ENCODE measurements at regions not wholly inside any gene's neighbourhood (a gene's known extent, or its start where the extent isn't known, plus 50 kb on each side); places are given as distances from the start of the nearest gene placed in this dataset.

- Mint-ChIP-seq H3K4me3 (no peak overlapping the region), H3K27ac (no peak overlapping the region), H3K36me3 (ENCODE audit: low read depth) (no peaks in the 10 kb centered on the region), H3K27me3 (ENCODE audit: low read depth) (peaks cover 3% of the 10 kb centered on the region), H3K4me1 (ENCODE audit: low read depth) (no peaks in the 10 kb centered on the region), H3K9me3 (ENCODE audit: insufficient read depth) (no peaks in the 10 kb centered on the region)
- no peak for ATAC-seq
- ChIA-PET POLR2A (no interaction called here), CTCF (no interaction called here)
- DNase-seq = no peak
Observed at GRCh38 chr10:28788762-28789161, 111.4 kb downstream of the BAMBI start.

DNA sequence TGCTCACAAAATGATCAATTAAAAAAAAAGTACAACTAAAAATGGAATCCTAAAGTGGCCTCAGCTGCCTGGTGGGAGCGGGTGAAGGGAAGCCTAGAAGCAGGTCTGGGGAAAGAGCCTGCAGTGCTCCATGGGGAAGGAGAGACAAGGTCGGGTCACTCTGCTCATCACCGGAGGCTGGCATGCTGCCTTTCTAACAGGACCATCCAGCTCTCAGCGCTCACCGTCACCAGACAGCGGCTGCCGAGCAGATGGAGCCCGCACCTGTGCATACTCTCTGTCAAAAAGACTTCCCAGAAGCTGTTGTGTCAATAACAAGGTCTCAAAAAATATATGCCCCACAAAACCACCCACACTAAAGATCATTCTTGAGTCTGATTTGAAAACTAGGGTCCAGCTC, 112.8 kb downstream of the BAMBI start:
- CTCF ChIA-PET = no interaction called here

DNA sequence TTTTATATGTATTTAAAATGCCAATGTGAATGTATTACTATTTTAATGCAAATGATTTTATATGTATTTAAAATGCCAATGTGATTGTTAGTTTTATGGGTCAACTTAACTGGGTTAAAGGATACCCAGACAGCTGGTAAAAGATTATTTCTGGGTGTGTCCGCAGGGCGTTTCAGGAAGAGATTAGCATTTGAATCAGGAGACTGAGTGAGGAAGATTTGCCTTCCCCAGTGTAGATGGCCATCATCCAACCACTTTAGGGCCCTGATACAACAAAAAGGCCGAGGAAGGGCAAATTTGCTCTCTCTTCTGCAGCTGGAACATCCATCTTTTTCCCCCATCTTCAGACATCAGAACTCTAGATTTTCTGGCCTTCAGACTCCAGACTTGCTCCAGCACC, 116.2 kb downstream of the BAMBI start:
- Mint-ChIP-seq H3K4me3 (no peak overlapping the region), H3K27me3 (ENCODE audit: low read depth) (peaks cover 6% of the 10 kb centered on the region), H3K27ac (no peak overlapping the region), H3K4me1 (ENCODE audit: low read depth) (no peaks in the 10 kb centered on the region), H3K36me3 (ENCODE audit: low read depth) (no peaks in the 10 kb centered on the region), H3K9me3 (ENCODE audit: insufficient read depth) (no peaks in the 10 kb centered on the region)
- no peak for ATAC-seq
- DNase-seq = no peak
- ChIA-PET CTCF (no interaction called here), POLR2A (no interaction called here)

More for the DNA sequence above, 112.8 kb downstream of the BAMBI start:
- Mint-ChIP-seq H3K4me1 (ENCODE audit: low read depth) (no peaks in the 10 kb centered on the region), H3K36me3 (ENCODE audit: low read depth) (no peaks in the 10 kb centered on the region), H3K27ac (no peak overlapping the region), H3K9me3 (ENCODE audit: insufficient read depth) (no peaks in the 10 kb centered on the region), H3K4me3 (no peak overlapping the region), H3K27me3 (ENCODE audit: low read depth) (peaks cover 3% of the 10 kb centered on the region)
- ATAC-seq = no peak
- no peak for DNase-seq
- POLR2A ChIA-PET = no interaction called here

GRCh38 chr10:28794986-28795385, 117.7 kb downstream of the BAMBI start:
- ChIA-PET POLR2A (no interaction called here), CTCF (no interaction called here)

DNA sequence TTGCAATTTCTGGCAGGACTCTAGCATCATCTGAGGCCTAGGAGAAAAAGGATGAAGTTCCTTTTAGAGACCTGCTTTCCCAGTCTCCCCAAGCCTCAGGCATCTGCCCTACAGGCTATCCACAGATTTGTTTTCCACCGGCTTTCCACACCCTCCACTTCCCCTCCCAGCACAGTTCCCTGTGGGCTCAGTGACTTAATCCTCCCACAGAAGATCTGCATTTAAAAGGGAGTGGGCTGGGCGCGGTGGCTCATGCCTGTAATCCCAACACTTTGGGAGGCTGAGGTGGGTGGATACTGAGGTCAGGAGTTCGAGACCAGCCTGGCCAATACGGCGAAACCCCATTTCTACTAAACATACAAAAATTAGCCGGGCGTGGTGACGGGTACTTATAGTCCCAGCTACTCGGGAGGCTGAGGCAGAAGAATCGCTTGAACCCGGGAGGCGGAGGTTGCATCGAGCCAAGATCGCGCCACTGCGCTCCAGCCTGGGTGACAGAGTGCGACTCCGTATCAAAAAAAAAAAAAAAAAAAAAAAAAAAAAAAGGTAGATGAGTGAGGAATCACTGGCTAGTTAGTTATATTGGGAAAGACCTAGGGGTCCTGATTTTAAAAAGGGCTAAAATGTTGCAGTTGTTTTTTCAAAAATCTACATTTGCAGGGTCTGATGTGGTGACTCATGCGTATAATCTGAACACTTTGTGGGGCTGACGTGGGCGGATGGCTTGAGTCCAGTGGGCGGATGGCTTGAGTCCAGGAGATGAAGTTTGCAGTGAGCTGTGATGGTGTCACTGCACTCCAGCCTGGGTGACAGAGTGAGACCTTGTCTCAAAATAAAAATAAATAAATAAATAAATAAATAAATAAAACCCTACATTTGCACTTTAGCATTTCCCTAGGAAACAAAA, 119.5 kb downstream of the BAMBI start:
- Mint-ChIP-seq H3K36me3 (ENCODE audit: low read depth) (no peaks in the 10 kb centered on the region), H3K4me3 (no peak overlapping the region), H3K27me3 (ENCODE audit: low read depth) (peaks cover 6% of the 10 kb centered on the region), H3K27ac (no peak overlapping the region), H3K4me1 (ENCODE audit: low read depth) (no peaks in the 10 kb centered on the region), H3K9me3 (ENCODE audit: insufficient read depth) (no peaks in the 10 kb centered on the region)
- no peak for DNase-seq
- ChIA-PET CTCF (no interaction called here), POLR2A (no interaction called here)
- no peak for ATAC-seq

More at GRCh38 chr10:28794986-28795385, 117.7 kb downstream of the BAMBI start:
- DNase-seq (no peak), ATAC-seq (no peak)
- Mint-ChIP-seq H3K4me3 (no peak overlapping the region), H3K36me3 (ENCODE audit: low read depth) (no peaks in the 10 kb centered on the region), H3K4me1 (ENCODE audit: low read depth) (no peaks in the 10 kb centered on the region), H3K27me3 (ENCODE audit: low read depth) (peaks cover 6% of the 10 kb centered on the region), H3K27ac (no peak overlapping the region), H3K9me3 (ENCODE audit: insufficient read depth) (no peaks in the 10 kb centered on the region)

DNA sequence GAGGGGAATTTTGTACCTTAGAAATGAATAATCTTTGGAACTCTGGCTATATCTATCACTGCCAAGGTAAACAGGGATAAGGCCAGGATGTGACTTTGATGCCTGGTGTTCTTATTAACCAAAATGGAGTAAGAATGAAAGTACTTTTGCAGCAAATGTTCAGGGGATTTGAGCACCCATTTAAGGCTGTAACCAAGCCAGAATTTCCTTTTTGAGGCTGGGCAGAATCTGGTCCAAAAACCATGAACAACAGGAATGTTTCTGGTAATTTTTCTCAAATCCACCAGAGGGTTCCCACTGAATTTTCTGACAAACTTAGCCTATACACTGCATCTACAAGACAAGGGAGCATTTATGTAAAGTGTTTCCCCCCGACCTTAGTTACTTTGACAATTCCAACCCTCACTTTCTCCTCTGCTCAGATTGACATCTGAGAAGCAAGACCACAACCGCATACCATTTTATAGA, 120.6 kb downstream of the BAMBI start:
- H3K27me3 Mint-ChIP-seq (ENCODE audit: low read depth) = peaks cover 6% of the 10 kb centered on the region
- H3K4me3 Mint-ChIP-seq = no peak overlapping the region
- DNase-seq = no peak
- H3K27ac Mint-ChIP-seq = no peak overlapping the region
- no peaks in the 10 kb centered on the region for H3K36me3 Mint-ChIP-seq (ENCODE audit: low read depth)
- H3K9me3 Mint-ChIP-seq (ENCODE audit: insufficient read depth) = no peaks in the 10 kb centered on the region
- ChIA-PET POLR2A (no interaction called here), CTCF (no interaction called here)
- no peak for ATAC-seq
- no peaks in the 10 kb centered on the region for H3K4me1 Mint-ChIP-seq (ENCODE audit: low read depth)

- Mint-ChIP-seq H3K9me3 (ENCODE audit: insufficient read depth) (no peaks in the 10 kb centered on the region), H3K27me3 (ENCODE audit: low read depth) (peaks cover 6% of the 10 kb centered on the region), H3K4me3 (no peak overlapping the region), H3K27ac (no peak overlapping the region), H3K36me3 (ENCODE audit: low read depth) (no peaks in the 10 kb centered on the region), H3K4me1 (ENCODE audit: low read depth) (no peaks in the 10 kb centered on the region)
- ChIA-PET CTCF (no interaction called here), POLR2A (no interaction called here)
- no peak for ATAC-seq
- DNase-seq = no peak
Observed at GRCh38 chr10:28798428-28798955, 121.2 kb downstream of the BAMBI start.

DNA sequence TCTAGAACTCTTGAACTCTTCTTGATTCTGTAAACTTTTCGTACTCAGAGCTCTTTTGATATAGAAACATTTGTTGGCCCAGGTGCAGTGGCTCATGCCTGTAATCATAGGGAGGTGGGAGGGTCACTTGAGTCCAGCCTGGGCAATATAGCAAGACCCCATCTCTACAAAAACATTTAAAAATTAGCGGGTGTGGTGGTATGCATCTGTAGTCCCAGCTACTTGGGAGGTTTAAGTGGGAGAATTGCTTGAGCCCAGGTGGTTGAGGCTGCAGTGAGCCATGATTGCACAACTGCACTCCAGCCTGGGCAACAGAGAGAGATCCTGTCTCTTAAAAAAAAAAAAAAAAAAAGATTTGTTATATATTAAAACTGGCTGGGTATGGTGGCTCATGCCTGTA, 121.6 kb downstream of the BAMBI start:
- DNase-seq (no peak), ATAC-seq (no peak)
- Mint-ChIP-seq H3K27ac (no peak overlapping the region), H3K9me3 (ENCODE audit: insufficient read depth) (no peaks in the 10 kb centered on the region), H3K27me3 (ENCODE audit: low read depth) (peaks cover 6% of the 10 kb centered on the region), H3K36me3 (ENCODE audit: low read depth) (no peaks in the 10 kb centered on the region), H3K4me1 (ENCODE audit: low read depth) (no peaks in the 10 kb centered on the region), H3K4me3 (no peak overlapping the region)
- ChIA-PET CTCF (no interaction called here), POLR2A (no interaction called here)

GRCh38 chr10:28800144-28800543, 122.8 kb downstream of the BAMBI start:
- ATAC-seq (no peak), DNase-seq (no peak)
- Mint-ChIP-seq H3K27me3 (ENCODE audit: low read depth) (peaks cover 6% of the 10 kb centered on the region), H3K27ac (no peak overlapping the region), H3K9me3 (ENCODE audit: insufficient read depth) (no peaks in the 10 kb centered on the region), H3K36me3 (ENCODE audit: low read depth) (no peaks in the 10 kb centered on the region), H3K4me3 (no peak overlapping the region), H3K4me1 (ENCODE audit: low read depth) (no peaks in the 10 kb centered on the region)
- ChIA-PET POLR2A (no interaction called here), CTCF (no interaction called here)

- H3K4me3 Mint-ChIP-seq = no peak overlapping the region
- CTCF ChIA-PET = no interaction called here
- no peak for ATAC-seq
Observed at GRCh38 chr10:28801247-28801646, 123.9 kb downstream of the BAMBI start.

DNA sequence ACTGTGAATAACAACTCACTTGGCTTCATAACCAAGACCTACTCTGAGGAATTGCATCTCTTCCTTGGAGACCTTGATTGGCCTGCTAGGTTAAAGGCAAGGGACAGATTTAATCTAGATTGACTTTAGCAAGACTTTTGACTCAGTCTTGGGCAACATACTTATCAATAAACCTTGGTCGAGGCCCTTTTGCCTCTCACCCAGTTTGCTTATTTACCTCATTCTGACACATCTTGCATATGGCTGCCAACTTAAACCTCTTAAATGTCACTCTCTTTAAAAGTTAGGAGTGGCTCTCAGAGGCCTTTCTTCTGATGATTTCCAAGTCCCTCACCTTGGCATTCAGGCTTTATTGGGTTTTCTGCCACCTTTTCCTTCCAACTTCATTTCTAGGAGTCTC, 124.5 kb downstream of the BAMBI start:
- peaks cover 10% of the 10 kb centered on the region for H3K27me3 Mint-ChIP-seq (ENCODE audit: low read depth)
- DNase-seq (no peak), ATAC-seq (no peak)
- H3K9me3 Mint-ChIP-seq (ENCODE audit: insufficient read depth) = no peaks in the 10 kb centered on the region
- CTCF ChIA-PET = no interaction called here
- POLR2A ChIA-PET = no interaction called here
- no peaks in the 10 kb centered on the region for H3K36me3 Mint-ChIP-seq (ENCODE audit: low read depth)
- no peak overlapping the region for H3K4me3 Mint-ChIP-seq
- H3K27ac Mint-ChIP-seq = no peak overlapping the region
- H3K4me1 Mint-ChIP-seq (ENCODE audit: low read depth) = no peaks in the 10 kb centered on the region

More at GRCh38 chr10:28801247-28801646, 123.9 kb downstream of the BAMBI start:
- no peak for DNase-seq
- H3K27me3 Mint-ChIP-seq (ENCODE audit: low read depth) = peaks cover 7% of the 10 kb centered on the region
- no peaks in the 10 kb centered on the region for H3K4me1 Mint-ChIP-seq (ENCODE audit: low read depth)
- H3K36me3 Mint-ChIP-seq (ENCODE audit: low read depth) = no peaks in the 10 kb centered on the region
- H3K27ac Mint-ChIP-seq = no peak overlapping the region
- no peaks in the 10 kb centered on the region for H3K9me3 Mint-ChIP-seq (ENCODE audit: insufficient read depth)
- POLR2A ChIA-PET = no interaction called here

DNA sequence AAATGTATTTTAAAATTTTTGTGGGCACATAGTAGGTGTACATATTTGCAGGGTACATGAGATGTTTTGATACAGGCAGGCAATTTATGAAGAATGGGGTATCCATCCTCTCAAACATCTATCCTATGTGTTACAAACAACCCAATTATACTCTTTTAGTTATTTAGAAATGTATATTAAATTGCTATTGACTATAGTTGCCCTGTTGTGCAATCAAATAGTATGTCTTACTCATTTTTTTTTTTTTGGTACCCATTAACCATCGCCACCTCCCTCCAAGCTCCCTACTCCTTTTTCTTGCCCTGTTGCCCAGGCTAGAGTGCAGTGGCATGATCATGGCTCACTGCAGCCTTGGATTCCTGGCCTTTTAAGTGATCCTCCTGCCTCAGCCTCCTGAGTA, 128.1 kb downstream of the BAMBI start:
- H3K27me3 Mint-ChIP-seq (ENCODE audit: low read depth) = peaks cover 18% of the 10 kb centered on the region
- CTCF ChIA-PET = no interaction called here
- ATAC-seq (no peak), DNase-seq (no peak)
- POLR2A ChIA-PET = no interaction called here
- no peaks in the 10 kb centered on the region for H3K36me3 Mint-ChIP-seq (ENCODE audit: low read depth)
- H3K4me3 Mint-ChIP-seq = no peak overlapping the region
- H3K9me3 Mint-ChIP-seq (ENCODE audit: insufficient read depth) = no peaks in the 10 kb centered on the region
- no peaks in the 10 kb centered on the region for H3K4me1 Mint-ChIP-seq (ENCODE audit: low read depth)
- H3K27ac Mint-ChIP-seq = no peak overlapping the region

Measured in activated CD8-positive, alpha-beta T cell treated with anti-CD3 and anti-CD28 coated beads, Interleukin-2, amount 10 ng/mL, durations not matched to agents 7 days and 5 days (primary cell).